Gastroesophageal sphincter (tissue), 4 donors: ENCODE measurements at regions not wholly inside any gene's neighbourhood (a gene's known extent, or its start where the extent isn't known, plus 50 kb on each side); places are given as distances from the start of the nearest gene placed in this dataset.
"Not testable (repeated sequence)": the region's sequence is repeated elsewhere in the genome, so short reads cannot be mapped to it uniquely, and the experiment has no call there.

Source experiments
- ATAC-seq: fragments of 150-250 bp; one replicate; pipeline ENCODE4 v1.9.1; 2016; ENCODE audit warnings: mild to moderate bottlenecking, moderate library complexity
- H3K27ac ChIP-seq, 4 donors: fragments of 200-600 bp; sonication (generic) in 3 of 4; 1 replicate in 3 of 4; 2 replicates in 1 of 4; pipeline ENCODE4 v1.5.1; 2016 to 2019
- H3K27me3 ChIP-seq: fragments of 200-600 bp; sonication (generic); one replicate; pipeline ENCODE4 v1.5.1; 2019
- H3K36me3 ChIP-seq, 2 donors: fragments of 200-600 bp; sonication (generic); one replicate each; pipeline ENCODE4 v1.5.1; 2019; ENCODE audit warnings: control low read depth in 1 of 2
- H3K4me1 ChIP-seq, 3 donors: fragments of 200-600 bp; sonication (generic); 1 replicate in 2 of 3; 2 replicates in 1 of 3; pipeline ENCODE4 v1.5.1; 2016 to 2019; ENCODE audit warnings: control low read depth in 2 of 3
- H3K4me3 ChIP-seq, 2 donors: fragments of 200-600 bp; sonication (generic); one replicate each; pipeline ENCODE4 v1.5.1; 2019; ENCODE audit warnings: mild to moderate bottlenecking in 1 of 2, moderate library complexity in 1 of 2
- H3K9me3 ChIP-seq, 3 donors: fragments of 200-600 bp; sonication (generic); one replicate each; pipeline ENCODE4 v1.5.1; 2017 to 2019; ENCODE audit warnings: control low read depth in 2 of 3
- CTCF ChIP-seq, 4 experiments: fragments of 200-600 bp in 2 of 4; fragments of 450-650 bp in 2 of 4; sonication (generic) in 1 of 4; IDR thresholded peaks; one replicate each; pipeline ENCODE4 v1.5.1; 2017 to 2019; ENCODE audit warnings: antibody characterized with exemption in 4 of 4, mild to moderate bottlenecking in 2 of 4, moderate library complexity in 2 of 4
- EP300 ChIP-seq: sonication (generic); formaldehyde crosslinking; IDR thresholded peaks from one replicate; pipeline ENCODE4 v1.6.1; 2017; ENCODE audit warnings: antibody characterized with exemption, mild to moderate bottlenecking
- POLR2A ChIP-seq, 2 donors: fragments of 450-650 bp; IDR thresholded peaks; one replicate each; pipeline ENCODE4 v1.6.1; 2017; ENCODE audit warnings: antibody characterized with exemption in 2 of 2, mild to moderate bottlenecking in 2 of 2, moderate library complexity in 1 of 2
- POLR2AphosphoS5 ChIP-seq: sonication (generic); formaldehyde crosslinking; IDR thresholded peaks from one replicate; pipeline ENCODE4 v1.6.1; 2017; ENCODE audit warnings: antibody characterized with exemption
- WGBS, 2 donors: methylation state at CpG; one replicate each; pipeline ENCODE4 v1.1.5; 2018; ENCODE audit warnings: low coverage in 1 of 2; 5-methylcytosine and 5-hydroxymethylcytosine counted together

- no peaks in the 10 kb centered on the region for H3K36me3 ChIP-seq
- no peak overlapping the region for H3K27ac ChIP-seq
- 30 to 43% methylated on average over 8 of the region's 8 CpGs for WGBS, 2 donors
- no peaks in the 10 kb centered on the region for H3K27me3 ChIP-seq
- H3K4me3 ChIP-seq: no peak overlapping the region
- H3K4me1 ChIP-seq: no peaks in the 10 kb centered on the region
- ATAC-seq: no peak
- TF ChIP-seq CTCF (IDR thresholded peaks at IDR 0.05): no peak
- no peak for TF ChIP-seq EP300
- TF ChIP-seq POLR2A (IDR thresholded peaks at IDR 0.05): no peak
- no peak for TF ChIP-seq POLR2AphosphoS5
- no peaks in the 10 kb centered on the region for H3K9me3 ChIP-seq
Observed at GRCh38 chr4:43587758-43588157, 695.2 kb downstream of the GRXCR1 start.

GRCh38 chr4:43607400-43607799 lies 714.9 kb downstream of the GRXCR1 start:
- Histone ChIP-seq H3K9me3 (no peaks in the 10 kb centered on the region), H3K27me3 (no peaks in the 10 kb centered on the region), H3K4me1 (no peaks in the 10 kb centered on the region), H3K36me3 (no peaks in the 10 kb centered on the region), H3K4me3 (no peak overlapping the region), H3K27ac (no peak overlapping the region)
- TF ChIP-seq EP300 (no peak), CTCF (IDR thresholded peaks at IDR 0.05) (no peak), POLR2AphosphoS5 (no peak), POLR2A (IDR thresholded peaks at IDR 0.05) (no peak)
- ATAC-seq: no peak

- no peaks in the 10 kb centered on the region for H3K36me3 ChIP-seq
- H3K27me3 ChIP-seq: no peaks in the 10 kb centered on the region
- H3K4me1 ChIP-seq: no peaks in the 10 kb centered on the region
- no peaks in the 10 kb centered on the region for H3K9me3 ChIP-seq
- no peak overlapping the region for H3K4me3 ChIP-seq
- ATAC-seq: no peak
- 62 to 68% methylated on average over 4 of the region's 4 CpGs for WGBS, 2 donors
- no peak for TF ChIP-seq POLR2AphosphoS5
- no peak for TF ChIP-seq EP300
- no peak for TF ChIP-seq POLR2A (IDR thresholded peaks at IDR 0.05)
- no peak for TF ChIP-seq CTCF (IDR thresholded peaks at IDR 0.05)
- H3K27ac ChIP-seq: no peak overlapping the region
Observed at GRCh38 chr4:43607827-43608461, 715.4 kb downstream of the GRXCR1 start.

- Histone ChIP-seq H3K27me3 (no peaks in the 10 kb centered on the region), H3K4me1 (no peaks in the 10 kb centered on the region), H3K9me3 (no peaks in the 10 kb centered on the region), H3K27ac (no peak overlapping the region), H3K36me3 (no peaks in the 10 kb centered on the region), H3K4me3 (no peak overlapping the region)
- TF ChIP-seq EP300 (no peak), CTCF (IDR thresholded peaks at IDR 0.05) (no peak), POLR2AphosphoS5 (no peak)
- no peak for ATAC-seq
Observed at GRCh38 chr4:43619219-43619618, 726.7 kb downstream of the GRXCR1 start.

- ATAC-seq, H3K36me3 ChIP-seq, H3K9me3 ChIP-seq, H3K4me1 ChIP-seq, H3K27ac ChIP-seq, H3K4me3 ChIP-seq, H3K27me3 ChIP-seq: not testable (repeated sequence)
- 86 to 95% methylated on average over 3 to 4 of the region's 4 CpGs for WGBS, 2 donors
Observed at GRCh38 chr4:43637893-43638292, 745.4 kb downstream of the GRXCR1 start.

GRCh38 chr4:43651991-43652390 lies 759.5 kb downstream of the GRXCR1 start:
- no peak for ATAC-seq
- H3K36me3 ChIP-seq: no peaks in the 10 kb centered on the region
- H3K4me1 ChIP-seq: no peaks in the 10 kb centered on the region
- no peak overlapping the region for H3K4me3 ChIP-seq
- H3K27me3 ChIP-seq: no peaks in the 10 kb centered on the region
- 61 to 70% methylated on average over 1 of the region's 1 CpG for WGBS, 2 donors
- TF ChIP-seq EP300 (no peak), CTCF (IDR thresholded peaks at IDR 0.05) (no peak), POLR2AphosphoS5 (no peak), POLR2A (IDR thresholded peaks at IDR 0.05) (no peak)
- H3K27ac ChIP-seq: no peak overlapping the region
- no peaks in the 10 kb centered on the region for H3K9me3 ChIP-seq

GRCh38 chr4:43659547-43659946 lies 767.0 kb downstream of the GRXCR1 start:
- WGBS, 2 donors: 69% methylated on average over 2 of the region's 2 CpGs
- H3K4me1 ChIP-seq, H3K36me3 ChIP-seq, H3K27me3 ChIP-seq, H3K27ac ChIP-seq, H3K9me3 ChIP-seq, ATAC-seq, H3K4me3 ChIP-seq: not testable (repeated sequence)

GRCh38 chr4:43672265-43672885 lies 776.2 kb downstream of the KCTD8 start:
- no CpG with 5 or more reads among the region's 23 CpGs for WGBS, 2 donors
- H3K9me3 ChIP-seq: peaks cover 0 to 16% (median 0%) of the 10 kb centered on the region in 3 donors
- not testable (repeated sequence) for H3K4me1 ChIP-seq, ATAC-seq, H3K36me3 ChIP-seq, H3K4me3 ChIP-seq, H3K27ac ChIP-seq, H3K27me3 ChIP-seq
